Endodermal cell (in vitro differentiated cells): ENCODE measurements at regions not wholly inside any gene's neighbourhood (a gene's known extent, or its start where the extent isn't known, plus 50 kb on each side); places are given as distances from the start of the nearest gene placed in this dataset.

Experiments
- DNase-seq: peaks from one replicate; pipeline ENCODE4 v3.0.0-alpha.2; 2017
- H3K27ac ChIP-seq: 2 replicates; pipeline ENCODE4 v1.5.1; 2013; ENCODE audit warnings: mild to moderate bottlenecking, low read depth, low read length, moderate library complexity
- H3K27me3 ChIP-seq: 2 replicates; pipeline ENCODE4 v1.6.1; 2013; ENCODE audit warnings: mild to moderate bottlenecking, low read length, moderate library complexity; ENCODE audit not compliant: insufficient read depth, control insufficient read depth, poor library complexity, severe bottlenecking
- H3K36me3 ChIP-seq: 2 replicates; pipeline ENCODE4 v1.7.0; 2013; ENCODE audit warnings: mild to moderate bottlenecking, low read length, moderate library complexity; ENCODE audit not compliant: control insufficient read depth, insufficient read depth
- H3K4me1 ChIP-seq: one replicate; pipeline ENCODE4 v1.7.0; 2013; ENCODE audit warnings: low read length; ENCODE audit not compliant: control insufficient read depth, insufficient read depth
- H3K4me3 ChIP-seq: 2 replicates; pipeline ENCODE4 v1.5.1; 2013; ENCODE audit warnings: mild to moderate bottlenecking, low read length, moderate library complexity
- H3K9ac ChIP-seq: 2 replicates; pipeline ENCODE4 v1.6.1; 2013; ENCODE audit warnings: mild to moderate bottlenecking, low read length, moderate library complexity; ENCODE audit not compliant: poor library complexity, severe bottlenecking; ENCODE audit errors: extremely low read depth
- H3K9me3 ChIP-seq: 2 replicates; pipeline ENCODE4 v1.6.1; 2013; ENCODE audit warnings: mild to moderate bottlenecking, low read length, moderate library complexity; ENCODE audit not compliant: control insufficient read depth
- H3K27ac Mint-ChIP-seq: 2 replicates; pipeline ENCODE4 v1.8.0; 2020; ENCODE audit warnings: mixed read lengths
- H3K27me3 Mint-ChIP-seq: 2 replicates; pipeline ENCODE4 v1.8.0; 2021; ENCODE audit warnings: mild to moderate bottlenecking, mixed read lengths; ENCODE audit not compliant: insufficient read depth
- H3K36me3 Mint-ChIP-seq: 2 replicates; pipeline ENCODE4 v1.8.0; 2020; ENCODE audit warnings: low read depth, mixed read lengths
- H3K4me1 Mint-ChIP-seq: 2 replicates; pipeline ENCODE4 v1.8.0; 2020; ENCODE audit warnings: mixed read lengths
- H3K4me3 Mint-ChIP-seq: 2 replicates; pipeline ENCODE4 v1.8.0; 2020; ENCODE audit warnings: mild to moderate bottlenecking, moderate library complexity, mixed read lengths
- H3K9me3 Mint-ChIP-seq: 2 replicates; pipeline ENCODE4 v1.8.0; 2020; ENCODE audit warnings: mild to moderate bottlenecking, mixed read lengths
- CTCF ChIP-seq: fragments of 200-600 bp; sonication (generic); conservative IDR thresholded peaks from 2 replicates; pipeline ENCODE4 v1.5.0; 2021; ENCODE audit warnings: antibody characterized with exemption, mild to moderate bottlenecking
- WGBS, 2 experiments: methylation state at CpG; one replicate each; pipeline versions ENCODE4 v1.1.5 to v1.1.7; 2013; ENCODE audit warnings: missing lambda C conversion rate in 2 of 2, mixed read lengths in 1 of 2; ENCODE audit not compliant: insufficient coverage in 1 of 2, insufficient read length in 1 of 2; 5-methylcytosine and 5-hydroxymethylcytosine counted together

DNA sequence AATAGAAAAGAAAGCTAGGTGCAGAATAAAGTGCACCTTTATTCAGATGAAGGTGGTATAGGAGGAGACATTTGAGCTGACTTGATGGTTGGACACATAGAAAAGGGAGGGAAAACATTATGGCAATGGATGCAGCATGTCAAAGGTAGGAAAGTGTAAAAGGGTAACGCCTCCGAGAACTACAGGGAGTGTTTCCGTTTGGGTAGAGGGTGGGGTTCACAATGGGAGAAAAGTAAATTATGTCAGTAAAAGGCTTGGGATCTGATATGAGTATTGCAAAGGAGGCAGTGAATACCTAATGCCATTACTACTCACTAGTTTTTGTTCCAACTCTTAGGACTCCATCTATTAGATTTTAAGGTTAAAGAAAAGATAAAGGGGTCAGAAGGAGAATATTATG is 59.5 kb downstream of the FAT3 start:
- H3K4me1 ChIP-seq: no peaks in the 10 kb centered on the region
- H3K27ac ChIP-seq: no peak overlapping the region
- no peaks in the 10 kb centered on the region for H3K36me3 Mint-ChIP-seq
- no peak for DNase-seq
- peaks cover 20% of the 10 kb centered on the region for H3K4me1 Mint-ChIP-seq
- H3K9me3 Mint-ChIP-seq: no peaks in the 10 kb centered on the region
- no peak overlapping the region for H3K4me3 ChIP-seq
- H3K36me3 ChIP-seq: no peaks in the 10 kb centered on the region
- H3K27ac Mint-ChIP-seq: no peak overlapping the region
- H3K27me3 ChIP-seq: no peaks in the 10 kb centered on the region
- no peak for TF ChIP-seq CTCF
- WGBS, 2 experiments: 83 to 84% methylated on average over 3 of the region's 3 CpGs
- H3K9me3 ChIP-seq: no peaks in the 10 kb centered on the region
- H3K27me3 Mint-ChIP-seq: no peaks in the 10 kb centered on the region
- no peak overlapping the region for H3K4me3 Mint-ChIP-seq
- no peak overlapping the region for H3K9ac ChIP-seq

DNA sequence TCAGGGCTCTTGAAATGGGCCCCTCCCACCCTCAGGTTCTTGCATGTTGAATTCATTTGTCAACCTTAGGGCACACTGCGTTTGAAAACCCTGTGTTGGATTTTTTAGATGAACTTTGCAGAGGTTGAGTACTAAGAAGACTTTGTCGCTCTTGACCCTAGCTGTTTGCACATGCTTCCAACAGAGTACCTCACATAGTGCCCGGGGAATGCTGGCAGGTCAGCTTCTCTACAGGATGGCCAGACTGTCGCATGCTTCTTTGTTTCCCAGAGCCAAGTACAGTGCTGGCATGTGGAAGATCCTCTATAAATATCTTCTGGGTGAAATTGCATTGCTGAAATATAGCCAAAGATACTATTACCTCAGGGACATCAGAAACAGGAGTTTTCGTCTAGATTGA is 59.9 kb downstream of the FAT3 start:
- Mint-ChIP-seq H3K27ac (no peak overlapping the region), H3K27me3 (no peaks in the 10 kb centered on the region), H3K4me3 (no peak overlapping the region), H3K36me3 (no peaks in the 10 kb centered on the region), H3K4me1 (peaks cover 20% of the 10 kb centered on the region), H3K9me3 (no peaks in the 10 kb centered on the region)
- no peak for TF ChIP-seq CTCF
- Histone ChIP-seq H3K4me1 (no peaks in the 10 kb centered on the region), H3K27me3 (no peaks in the 10 kb centered on the region), H3K36me3 (no peaks in the 10 kb centered on the region), H3K9me3 (no peaks in the 10 kb centered on the region), H3K4me3 (no peak overlapping the region), H3K9ac (no peak overlapping the region), H3K27ac (no peak overlapping the region)
- DNase-seq: no peak
- WGBS, 2 experiments: 86 to 93% methylated on average over 1 to 5 of the region's 5 CpGs

GRCh38 chr11:92285776-92286175 is 61.2 kb downstream of the FAT3 start:
- H3K27ac Mint-ChIP-seq: no peak overlapping the region
- WGBS, 2 experiments: 91 to 94% methylated on average over 4 to 5 of the region's 5 CpGs

More at GRCh38 chr11:92285776-92286175, 61.2 kb downstream of the FAT3 start:
- H3K27me3 Mint-ChIP-seq: no peaks in the 10 kb centered on the region
- H3K4me3 ChIP-seq: no peak overlapping the region
- H3K9me3 ChIP-seq: no peaks in the 10 kb centered on the region
- no peak overlapping the region for H3K27ac ChIP-seq
- H3K9ac ChIP-seq: no peak overlapping the region
- H3K4me3 Mint-ChIP-seq: no peak overlapping the region
- no peak for TF ChIP-seq CTCF
- no peaks in the 10 kb centered on the region for H3K27me3 ChIP-seq
- no peaks in the 10 kb centered on the region for H3K9me3 Mint-ChIP-seq
- DNase-seq: no peak
- H3K36me3 Mint-ChIP-seq: no peaks in the 10 kb centered on the region
- no peaks in the 10 kb centered on the region for H3K36me3 ChIP-seq
- H3K4me1 ChIP-seq: no peaks in the 10 kb centered on the region
- H3K4me1 Mint-ChIP-seq: peaks cover 20% of the 10 kb centered on the region
